Body of pancreas (tissue), 4 donors: ENCODE measurements at regions not wholly inside any gene's neighbourhood (a gene's known extent, or its start where the extent isn't known, plus 50 kb on each side); places are given as distances from the start of the nearest gene placed in this dataset.

Experiments
- ATAC-seq: fragments of 150-250 bp; one replicate; pipeline ENCODE4 v1.9.1; 2016
- DNase-seq, 4 donors: peaks; one replicate each; pipeline ENCODE4 v3.0.0-alpha.2; 2019
- H3K27ac ChIP-seq, 4 donors: fragments of 200-600 bp; sonication (generic); 1 replicate in 3 of 4; 2 replicates in 1 of 4; pipeline versions ENCODE4 v1.5.1 to v1.6.1; 2016 to 2019; ENCODE audit warnings: mild to moderate bottlenecking in 1 of 4, mixed read lengths in 1 of 4, moderate library complexity in 1 of 4
- H3K27me3 ChIP-seq, 2 donors: fragments of 200-600 bp; sonication (generic); one replicate each; pipeline ENCODE4 v1.6.0; 2016; ENCODE audit warnings: mild to moderate bottlenecking in 1 of 2
- H3K36me3 ChIP-seq, 2 donors: fragments of 200-600 bp; sonication (generic); replicated peaks in 1 of 2; 2 replicates each; pipeline ENCODE4 v1.5.1; 2016; ENCODE audit warnings: low read depth in 2 of 2; ENCODE audit not compliant: insufficient read depth in 1 of 2
- H3K4me1 ChIP-seq: fragments of 200-600 bp; sonication (generic); one replicate; pipeline ENCODE4 v1.6.0; 2016
- H3K4me3 ChIP-seq, 2 donors: fragments of 200-600 bp; sonication (generic); 1 replicate in 1 of 2; 2 replicates in 1 of 2; pipeline ENCODE4 v1.5.1; 2016 to 2019
- H3K9me3 ChIP-seq, 3 donors: fragments of 200-600 bp; sonication (generic); 1 replicate in 2 of 3; 2 replicates in 1 of 3; pipeline ENCODE4 v1.5.1; 2016
- POLR2A ChIP-seq, 3 donors: fragments of 450-650 bp; IDR thresholded peaks; one replicate each; pipeline ENCODE4 v1.6.1; 2016; ENCODE audit warnings: antibody characterized with exemption in 3 of 3, mild to moderate bottlenecking in 2 of 3
- WGBS, 2 donors: methylation state at CpG; one replicate each; pipeline ENCODE4 v1.1.5; 2017; 5-methylcytosine and 5-hydroxymethylcytosine counted together
- intact Hi-C: fragments of 100-400 bp; cut with DNase I; formaldehyde crosslinking; loops from one replicate; pipeline ENCODE4 v1.15.1; 2023
- TF ChIP-seq, protein P1 (sequence below), 7 experiments: fragments of 450-650 bp in 4 of 7; fragments of 200-600 bp in 3 of 7; sonication (generic) in 3 of 7; IDR thresholded peaks; one replicate each; pipeline ENCODE4 v1.5.1; 2016 to 2019; ENCODE audit warnings: antibody characterized with exemption in 7 of 7

GRCh38 chr4:188532751-188533150, 393.5 kb downstream of the TRIML1 start:
- ATAC-seq = no peak

DNA sequence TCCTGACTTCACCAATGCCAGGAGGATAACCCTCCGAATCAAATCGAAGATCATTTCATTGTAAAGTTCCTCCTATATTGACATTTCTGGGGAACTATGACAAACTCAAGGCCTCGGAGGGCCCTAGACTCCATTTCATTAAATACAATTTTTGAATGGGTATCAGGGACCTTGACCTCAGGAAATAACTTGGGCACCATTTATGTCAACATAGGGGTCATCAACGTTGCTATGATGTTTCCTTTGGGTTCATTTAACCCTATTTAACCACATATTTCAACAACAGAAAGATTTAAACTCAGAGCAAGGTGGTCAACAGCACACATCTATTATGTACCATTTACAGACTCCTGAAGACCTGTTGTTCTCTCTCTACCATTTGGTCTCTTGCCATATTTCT, 395.1 kb downstream of the TRIML1 start:
- intact Hi-C loops = no loop called here
- WGBS, 2 donors = 70 to 72% methylated on average over 4 of the region's 4 CpGs
- TF ChIP-seq, protein P1, sequence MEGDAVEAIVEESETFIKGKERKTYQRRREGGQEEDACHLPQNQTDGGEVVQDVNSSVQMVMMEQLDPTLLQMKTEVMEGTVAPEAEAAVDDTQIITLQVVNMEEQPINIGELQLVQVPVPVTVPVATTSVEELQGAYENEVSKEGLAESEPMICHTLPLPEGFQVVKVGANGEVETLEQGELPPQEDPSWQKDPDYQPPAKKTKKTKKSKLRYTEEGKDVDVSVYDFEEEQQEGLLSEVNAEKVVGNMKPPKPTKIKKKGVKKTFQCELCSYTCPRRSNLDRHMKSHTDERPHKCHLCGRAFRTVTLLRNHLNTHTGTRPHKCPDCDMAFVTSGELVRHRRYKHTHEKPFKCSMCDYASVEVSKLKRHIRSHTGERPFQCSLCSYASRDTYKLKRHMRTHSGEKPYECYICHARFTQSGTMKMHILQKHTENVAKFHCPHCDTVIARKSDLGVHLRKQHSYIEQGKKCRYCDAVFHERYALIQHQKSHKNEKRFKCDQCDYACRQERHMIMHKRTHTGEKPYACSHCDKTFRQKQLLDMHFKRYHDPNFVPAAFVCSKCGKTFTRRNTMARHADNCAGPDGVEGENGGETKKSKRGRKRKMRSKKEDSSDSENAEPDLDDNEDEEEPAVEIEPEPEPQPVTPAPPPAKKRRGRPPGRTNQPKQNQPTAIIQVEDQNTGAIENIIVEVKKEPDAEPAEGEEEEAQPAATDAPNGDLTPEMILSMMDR (IDR thresholded peaks at IDR 0.05) = no peak
- TF ChIP-seq POLR2A (IDR thresholded peaks at IDR 0.05) = no peak
- no peak for DNase-seq
- Histone ChIP-seq H3K9me3 (no peaks in the 10 kb centered on the region), H3K27ac (peak overlapping the region in 3 of 4 donors; percentile 28 to 68 (median 44)), H3K4me3 (no peak overlapping the region), H3K36me3 (no peaks in the 10 kb centered on the region), H3K4me1 (peaks cover 12% of the 10 kb centered on the region), H3K27me3 (no peaks in the 10 kb centered on the region)
- no peak for ATAC-seq

More at GRCh38 chr4:188532751-188533150, 393.5 kb downstream of the TRIML1 start:
- H3K27me3 ChIP-seq = no peaks in the 10 kb centered on the region
- peaks cover 12% of the 10 kb centered on the region for H3K4me1 ChIP-seq
- intact Hi-C loops = no loop called here
- H3K4me3 ChIP-seq = no peak overlapping the region
- 74 to 77% methylated on average over 10 of the region's 10 CpGs for WGBS, 2 donors
- H3K36me3 ChIP-seq = no peaks in the 10 kb centered on the region
- H3K27ac ChIP-seq = no peak overlapping the region
- no peak for DNase-seq
- TF ChIP-seq POLR2A (IDR thresholded peaks at IDR 0.05) = no peak
- TF ChIP-seq, protein P1 (IDR thresholded peaks at IDR 0.05) = no peak
- H3K9me3 ChIP-seq = no peaks in the 10 kb centered on the region

GRCh38 chr4:188534917-188535316, 395.7 kb downstream of the TRIML1 start:
- H3K27me3 ChIP-seq = no peaks in the 10 kb centered on the region
- WGBS, 2 donors = 7 to 19% methylated on average over 6 of the region's 6 CpGs
- H3K36me3 ChIP-seq = no peaks in the 10 kb centered on the region
- peak overlapping the region in 3 of 4 donors; percentile 28 to 68 (median 44) for H3K27ac ChIP-seq
- H3K4me3 ChIP-seq = no peak overlapping the region
- H3K4me1 ChIP-seq = peaks cover 12% of the 10 kb centered on the region
- TF ChIP-seq, protein P1 (IDR thresholded peaks at IDR 0.05) = no peak
- TF ChIP-seq POLR2A (IDR thresholded peaks at IDR 0.05) = no peak
- ATAC-seq (peak; percentile 90), DNase-seq (peak; percentile 25 to 77 (median 56))
- intact Hi-C loops = no loop called here
- H3K9me3 ChIP-seq = no peaks in the 10 kb centered on the region

GRCh38 chr4:188536826-188537225, 397.6 kb downstream of the TRIML1 start:
- peaks cover 12% of the 10 kb centered on the region for H3K4me1 ChIP-seq
- 88 to 89% methylated on average over 10 of the region's 10 CpGs for WGBS, 2 donors
- H3K9me3 ChIP-seq = no peaks in the 10 kb centered on the region
- H3K27me3 ChIP-seq = no peaks in the 10 kb centered on the region
- intact Hi-C loops = no loop called here
- TF ChIP-seq, protein P1 (IDR thresholded peaks at IDR 0.05) = no peak
- ATAC-seq (no peak), DNase-seq (no peak)
- H3K27ac ChIP-seq = no peak overlapping the region
- no peak overlapping the region for H3K4me3 ChIP-seq
- no peaks in the 10 kb centered on the region for H3K36me3 ChIP-seq

DNA sequence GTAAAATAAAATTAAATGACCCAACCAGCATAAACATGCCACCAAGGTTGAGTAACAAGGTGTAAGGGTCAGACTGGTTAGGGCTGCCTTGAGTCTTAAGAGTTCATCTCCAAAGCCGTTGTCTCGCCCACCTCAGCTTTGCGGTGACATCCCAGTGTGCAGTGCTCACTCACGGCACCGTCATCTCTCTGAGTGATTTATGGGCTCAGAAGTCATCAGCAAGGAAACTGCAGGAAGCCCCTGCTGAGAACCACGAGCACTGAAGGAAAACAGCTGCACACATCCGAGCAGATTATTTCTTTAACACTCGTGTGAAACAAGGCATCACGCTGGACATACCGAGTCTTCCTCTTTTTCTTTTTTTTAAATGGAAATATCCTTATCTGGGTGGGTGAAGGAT, 411.1 kb downstream of the TRIML1 start:
- H3K27ac ChIP-seq = no peak overlapping the region
- H3K9me3 ChIP-seq = no peaks in the 10 kb centered on the region
- 66 to 75% methylated on average over 10 of the region's 10 CpGs for WGBS, 2 donors
- H3K36me3 ChIP-seq = no peaks in the 10 kb centered on the region
- no peaks in the 10 kb centered on the region for H3K27me3 ChIP-seq
- no peak for TF ChIP-seq POLR2A (IDR thresholded peaks at IDR 0.05)
- TF ChIP-seq, protein P1 (IDR thresholded peaks at IDR 0.05) = no peak
- H3K4me3 ChIP-seq = no peak overlapping the region
- ATAC-seq = no peak
- H3K4me1 ChIP-seq = no peaks in the 10 kb centered on the region
- intact Hi-C loops = no loop called here
- DNase-seq = no peak
